DND-41 (cell line): ENCODE measurements at regions not wholly inside any gene's neighbourhood (a gene's known extent, or its start where the extent isn't known, plus 50 kb on each side); places are given as distances from the start of the nearest gene placed in this dataset.

Experiments used
- CTCF ChIP-seq: IDR thresholded peaks from 2 replicates; pipeline ENCODE4 v1.5.1; 2012; ENCODE audit warnings: borderline replicate concordance, low read length, moderate library complexity, mild to moderate bottlenecking; ENCODE audit not compliant: poor library complexity, severe bottlenecking; ENCODE audit errors: extremely low read depth
- EZH2 ChIP-seq: IDR thresholded peaks from 3 replicates; pipeline ENCODE4 v1.6.1; 2012; ENCODE audit warnings: borderline replicate concordance, low read depth, mild to moderate bottlenecking, moderate library complexity, low read length, inconsistent platforms; ENCODE audit not compliant: severe bottlenecking

- TF ChIP-seq CTCF, result no peak
- TF ChIP-seq EZH2, result no peak
These were observed 201.8 kb upstream of the MPDZ start for GRCh38 chr9:13481274-13481673.
